SK-N-SH (cell line): ENCODE measurements at regions not wholly inside any gene's neighbourhood (a gene's known extent, or its start where the extent isn't known, plus 50 kb on each side); places are given as distances from the start of the nearest gene placed in this dataset.

Source experiments
- CTCF ChIA-PET: fragments of 300-600, 350-600 bp; formaldehyde crosslinking; extraction: SDS; loops from one replicate; lab custom pipeline; 2021; lab: Yijun Ruan, JAX
- POLR2A ChIA-PET: fragments of 350-600 bp; sonication (Branson Sonifier 250); formaldehyde crosslinking; extraction: SDS; loops from one replicate; lab custom pipeline; 2020; ENCODE audit warnings: antibody characterized with exemption, inconsistent platforms; lab: Yijun Ruan, JAX
- DNase-seq: peaks from one replicate; pipeline ENCODE4 v3.0.0; 2012
- H2AFZ ChIP-seq: fragments of 200-600 bp; sonication (generic); 2 replicates; pipeline ENCODE4 v1.8.1; 2016; ENCODE audit warnings: antibody characterized with exemption, mild to moderate bottlenecking, low read depth
- H3F3A ChIP-seq: fragments of 200-600 bp; sonication (generic); replicated peaks from 2 replicates; pipeline ENCODE3; 2016; ENCODE audit warnings: antibody characterized with exemption, mild to moderate bottlenecking; ENCODE audit not compliant: insufficient read depth
- H3K27ac ChIP-seq, 2 experiments: fragments of 200-500 bp in 1 of 2; fragments of 200-600 bp in 1 of 2; sonication (Bioruptor generic) in 1 of 2; sonication (generic), shearing (Covaris generic) in 1 of 2; 2 replicates each; pipeline versions ENCODE4 v1.5.1 to v1.6.1; 2014 to 2016; ENCODE audit warnings: low read depth in 2 of 2, inconsistent platforms in 1 of 2, low read length in 1 of 2, mild to moderate bottlenecking in 1 of 2, mixed read lengths in 1 of 2
- H3K27me3 ChIP-seq: fragments of 200-600 bp; sonication (generic), shearing (Covaris generic); 2 replicates; pipeline ENCODE4 v1.6.1; 2016; ENCODE audit warnings: mixed run types; ENCODE audit not compliant: insufficient read depth
- H3K36me3 ChIP-seq, 2 experiments: fragments of 200-500 bp in 1 of 2; fragments of 200-600 bp in 1 of 2; sonication (Bioruptor generic) in 1 of 2; sonication (generic) in 1 of 2; replicated peaks in 1 of 2; 2 replicates each; pipeline versions ENCODE3 to v1.5.1; 2014 to 2016; ENCODE audit warnings: low read length in 1 of 2, mild to moderate bottlenecking in 1 of 2; ENCODE audit not compliant: insufficient read depth in 2 of 2, control insufficient read depth in 1 of 2
- H3K4me1 ChIP-seq, 2 experiments: fragments of 200-500 bp in 1 of 2; fragments of 200-600 bp in 1 of 2; sonication (Bioruptor generic) in 1 of 2; sonication (generic), shearing (Covaris generic) in 1 of 2; 2 replicates each; pipeline versions ENCODE4 v1.5.1 to v1.6.1; 2014 to 2016; ENCODE audit warnings: low read depth in 1 of 2, low read length in 1 of 2, mixed run types in 1 of 2; ENCODE audit not compliant: insufficient read depth in 2 of 2, control insufficient read depth in 1 of 2
- H3K4me2 ChIP-seq: fragments of 200-600 bp; sonication (generic), shearing (Covaris generic); 2 replicates; pipeline ENCODE4 v1.6.1; 2017; ENCODE audit warnings: mixed run types
- H3K4me3 ChIP-seq, 2 experiments: fragments of 200-500 bp in 1 of 2; fragments of 200-600 bp in 1 of 2; sonication (Bioruptor generic) in 1 of 2; sonication (generic), shearing (Covaris generic) in 1 of 2; 2 replicates each; pipeline versions ENCODE4 v1.5.1 to v1.8.1; 2014 to 2016; ENCODE audit warnings: low read depth in 2 of 2, inconsistent platforms in 1 of 2, low read length in 1 of 2, mild to moderate bottlenecking in 1 of 2, mixed read lengths in 1 of 2, moderate library complexity in 1 of 2
- H3K79me2 ChIP-seq: fragments of 200-600 bp; sonication (generic); 2 replicates; pipeline ENCODE4 v1.8.1; 2017; ENCODE audit warnings: mild to moderate bottlenecking; ENCODE audit not compliant: insufficient read depth
- H3K9ac ChIP-seq: fragments of 200-600 bp; sonication (generic); 2 replicates; pipeline ENCODE4 v1.6.1; 2017; ENCODE audit warnings: mixed run types
- H3K9me2 ChIP-seq: fragments of 200-600 bp; sonication (generic); 2 replicates; pipeline ENCODE4 v1.6.1; 2017; ENCODE audit warnings: mixed run types
- H3K9me3 ChIP-seq: fragments of 200-600 bp; sonication (generic); 2 replicates; pipeline ENCODE4 v1.6.1; 2017; ENCODE audit warnings: mixed run types, mild to moderate bottlenecking, moderate library complexity
- H4K20me1 ChIP-seq: fragments of 200-600 bp; sonication (generic); 2 replicates; pipeline ENCODE4 v1.6.1; 2017; ENCODE audit warnings: mild to moderate bottlenecking, mixed run types; ENCODE audit not compliant: insufficient read depth
- CHD2 ChIP-seq: fragments of 150-350 bp; IDR thresholded peaks from 2 replicates; pipeline ENCODE4 v1.6.1; 2018; ENCODE audit warnings: low read length; ENCODE audit not compliant: partially characterized antibody
- ELF1 ChIP-seq: IDR thresholded peaks from 2 replicates; pipeline ENCODE4 v1.4.0; 2012
- EP300 ChIP-seq, 2 experiments: IDR thresholded peaks; 2 replicates each; pipeline versions ENCODE4 v1.4.0 to v1.6.1; 2012; ENCODE audit warnings: borderline replicate concordance in 1 of 2, low read depth in 1 of 2, low read length in 1 of 2
- EZH2phosphoT487 ChIP-seq: fragments of 200-600 bp; sonication (generic); IDR thresholded peaks from 2 replicates; pipeline ENCODE4 v1.6.1; 2017; ENCODE audit warnings: low read depth, mixed run types, mild to moderate bottlenecking, antibody characterized with exemption, moderate library complexity, borderline replicate concordance
- FOXJ3 ChIP-seq: sonication (generic); formaldehyde crosslinking; IDR thresholded peaks from 2 replicates; pipeline ENCODE4 v1.5.1; 2020; ENCODE audit warnings: mild to moderate bottlenecking, missing genetic modification reagents
- FOXM1 ChIP-seq: IDR thresholded peaks from 2 replicates; pipeline ENCODE4 v1.4.0; 2012; ENCODE audit warnings: low read depth, mild to moderate bottlenecking
- MAX ChIP-seq: IDR thresholded peaks from 2 replicates; pipeline ENCODE4 v1.4.0; 2012; ENCODE audit warnings: low read depth
- MXI1 ChIP-seq: IDR thresholded peaks from 2 replicates; pipeline ENCODE4 v1.6.1; 2012; ENCODE audit warnings: mild to moderate bottlenecking, low read depth, low read length, improper control_type of control experiment
- NFIC ChIP-seq: IDR thresholded peaks from 2 replicates; pipeline ENCODE4 v1.4.0; 2012; ENCODE audit warnings: borderline replicate concordance
- NRF1 ChIP-seq: IDR thresholded peaks from 2 replicates; pipeline ENCODE4 v1.6.1; 2012; ENCODE audit warnings: low read depth, mild to moderate bottlenecking, low read length
- POLR2AphosphoS5 ChIP-seq: IDR thresholded peaks from 2 replicates; pipeline ENCODE4 v1.6.1; 2012; ENCODE audit warnings: low read depth, low read length
- USF1 ChIP-seq: IDR thresholded peaks from 2 replicates; pipeline ENCODE4 v1.4.0; 2012; ENCODE audit warnings: low read depth, borderline replicate concordance
- YY1 ChIP-seq: IDR thresholded peaks from 2 replicates; pipeline ENCODE4 v1.4.0; 2012; ENCODE audit warnings: low read depth, mild to moderate bottlenecking
- WGBS: methylation state at CpG from one replicate; pipeline ENCODE4 v1.1.6; 2017; ENCODE audit warnings: low lambda C conversion rate; 5-methylcytosine and 5-hydroxymethylcytosine counted together

GRCh38 chr20:23227976-23228375, 122.6 kb upstream of the NXT1 start:
- H3K4me2 ChIP-seq = no peak overlapping the region
- ChIA-PET CTCF (no interaction called here), POLR2A (no interaction called here)
- H3K9me2 ChIP-seq = no peaks in the 10 kb centered on the region
- no peaks in the 10 kb centered on the region for H4K20me1 ChIP-seq
- H3K27ac ChIP-seq = no peak overlapping the region
- H3K4me1 ChIP-seq = no peaks in the 10 kb centered on the region
- no peak overlapping the region for H3K9ac ChIP-seq
- H3K27me3 ChIP-seq = peaks cover 10% of the 10 kb centered on the region; the same call in 1 of the 2 replicates
- H2AFZ ChIP-seq = no peak overlapping the region
- no peak for DNase-seq
- H3K79me2 ChIP-seq = no peaks in the 10 kb centered on the region
- H3F3A ChIP-seq = no peaks in the 10 kb centered on the region
- H3K9me3 ChIP-seq = no peaks in the 10 kb centered on the region
- H3K4me3 ChIP-seq = no peak overlapping the region
- WGBS = 41% methylated on average over 7 of the region's 7 CpGs
- no peaks in the 10 kb centered on the region for H3K36me3 ChIP-seq
- TF ChIP-seq FOXJ3 (CRISPR knock-in tag) (no peak), YY1 (no peak), MXI1 (no peak)
- TF ChIP-seq, all 33 proteins: peak for 0

- DNase-seq = no peak
- Histone ChIP-seq H4K20me1 (no peaks in the 10 kb centered on the region), H3K27ac (no peak overlapping the region), H2AFZ (no peak overlapping the region), H3K9ac (no peak overlapping the region), H3K36me3 (no peaks in the 10 kb centered on the region), H3K27me3 (peaks cover 10% of the 10 kb centered on the region; the same call in 1 of the 2 replicates), H3K79me2 (no peaks in the 10 kb centered on the region), H3K9me3 (no peaks in the 10 kb centered on the region), H3K4me3 (no peak overlapping the region), H3K4me1 (no peaks in the 10 kb centered on the region)
- POLR2A ChIA-PET = no interaction called here
- CTCF ChIA-PET = interaction anchor here (1.3 to 1.6 kb wide), 2 partner anchors 8 to 20 kb away, joined by 4 to 5 read pairs; no protein-coding TSS in a partner anchor
- no peak for TF ChIP-seq EP300 (IDR thresholded peaks at IDR 0.05; ENCODE audit: borderline replicate concordance in 1 of 2, low read depth in 1 of 2, low read length in 1 of 2)
- TF ChIP-seq MAX = no peak
- TF ChIP-seq FOXM1 = no peak
- TF ChIP-seq, all 33 proteins: peak for 0
- Histone ChIP-seq H3K4me2 (no peak overlapping the region), H3F3A (no peaks in the 10 kb centered on the region), H3K9me2 (no peaks in the 10 kb centered on the region)
- WGBS = 5% methylated on average over 4 of the region's 4 CpGs
These were observed 123.3 kb upstream of the NXT1 start for GRCh38 chr20:23227274-23227673.

- Histone ChIP-seq H3K9ac (no peak overlapping the region), H3K9me3 (peaks cover 2% of the 10 kb centered on the region; the same call in 1 of the 2 replicates), H3K36me3 (no peaks in the 10 kb centered on the region), H3K27ac (no peak overlapping the region), H4K20me1 (no peaks in the 10 kb centered on the region), H3K4me3 (no peak overlapping the region), H3F3A (no peaks in the 10 kb centered on the region), H2AFZ (no peak overlapping the region), H3K4me2 (no peak overlapping the region), H3K4me1 (no peaks in the 10 kb centered on the region), H3K79me2 (no peaks in the 10 kb centered on the region), H3K27me3 (peaks cover 10% of the 10 kb centered on the region; the same call in 1 of the 2 replicates), H3K9me2 (no peaks in the 10 kb centered on the region)
- ChIA-PET CTCF (interaction anchor here (1.3 to 1.6 kb wide), 2 partner anchors 9 to 20 kb away, joined by 4 to 5 read pairs; no protein-coding TSS in a partner anchor), POLR2A (no interaction called here)
- TF ChIP-seq ELF1 (no peak), EZH2phosphoT487 (no peak), NRF1 (no peak), POLR2AphosphoS5 (no peak), CHD2 (no peak), FOXJ3 (CRISPR knock-in tag) (no peak), USF1 (no peak), YY1 (no peak), NFIC (no peak)
- WGBS = 7% methylated on average over 2 of the region's 2 CpGs
- no peak for DNase-seq
These were observed 123.9 kb upstream of the NXT1 start for GRCh38 chr20:23226612-23227265.
